ENCODE measurements at regions not wholly inside any gene's neighbourhood (a gene's known extent, or its start where the extent isn't known, plus 50 kb on each side); places are given as distances from the start of the nearest gene placed in this dataset.

- no peak for TF ChIP-seq PAX5 (IDR thresholded peaks at IDR 0.05; ENCODE audit: insufficient read depth, low read length, severe bottlenecking)
- TF ChIP-seq POLR2A (IDR thresholded peaks at IDR 0.05; ENCODE audit: low read depth, low read length) = no peak
Measured at GRCh38 chr2:12624905-12625598, 91.7 kb upstream of the TRIB2 start.
